ENCODE measurements at regions not wholly inside any gene's neighbourhood (a gene's known extent, or its start where the extent isn't known, plus 50 kb on each side); places are given as distances from the start of the nearest gene placed in this dataset.

- no peaks in the 10 kb centered on the region for H3K27me3 ChIP-seq (ENCODE audit: control insufficient read depth in 2 of 2, insufficient read depth in 2 of 2, low read length in 2 of 2)
- BruUV-seq (replicated peaks), result no TSS peak
- H3K4me2 ChIP-seq (ENCODE audit: insufficient read depth, low read length), result no peak overlapping the region
- no peak for TF ChIP-seq ZNF707 (CRISPR knock-in tag; conservative IDR thresholded peaks at IDR 0.05)
- TF ChIP-seq FOXJ2 (tag; IDR thresholded peaks at IDR 0.05), result no peak
- no peak for TF ChIP-seq USF2 (CRISPR knock-in tag; IDR thresholded peaks at IDR 0.05)
- TF ChIP-seq, protein P1, sequence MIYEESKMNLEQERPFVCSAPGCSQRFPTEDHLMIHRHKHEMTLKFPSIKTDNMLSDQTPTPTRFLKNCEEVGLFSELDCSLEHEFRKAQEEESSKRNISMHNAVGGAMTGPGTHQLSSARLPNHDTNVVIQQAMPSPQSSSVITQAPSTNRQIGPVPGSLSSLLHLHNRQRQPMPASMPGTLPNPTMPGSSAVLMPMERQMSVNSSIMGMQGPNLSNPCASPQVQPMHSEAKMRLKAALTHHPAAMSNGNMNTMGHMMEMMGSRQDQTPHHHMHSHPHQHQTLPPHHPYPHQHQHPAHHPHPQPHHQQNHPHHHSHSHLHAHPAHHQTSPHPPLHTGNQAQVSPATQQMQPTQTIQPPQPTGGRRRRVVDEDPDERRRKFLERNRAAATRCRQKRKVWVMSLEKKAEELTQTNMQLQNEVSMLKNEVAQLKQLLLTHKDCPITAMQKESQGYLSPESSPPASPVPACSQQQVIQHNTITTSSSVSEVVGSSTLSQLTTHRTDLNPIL (CRISPR knock-in tag; IDR thresholded peaks at IDR 0.05), result no peak
- no peak for TF ChIP-seq HCFC1 (IDR thresholded peaks at IDR 0.05; ENCODE audit: low read depth, low read length)
- no peak for TF ChIP-seq ESRRA (IDR thresholded peaks at IDR 0.05; ENCODE audit: borderline replicate concordance, low read depth)
- TF ChIP-seq HNRNPK (IDR thresholded peaks at IDR 0.05; ENCODE audit: low read depth, low read length, poor library complexity, severe bottlenecking), result no peak
- WGBS (ENCODE audit: insufficient coverage, low coverage, missing lambda C conversion rate), result 2% methylated on average over 3 of the region's 3 CpGs
- POLR2A ChIA-PET, result interaction anchor here (0.6 kb wide), 1 partner anchor 11 kb away, joined by 3 read pairs; no protein-coding TSS in a partner anchor
- H3K79me2 ChIP-seq (ENCODE audit: control insufficient read depth, insufficient read depth, low read length), result no peaks in the 10 kb centered on the region
- H2AFZ ChIP-seq (ENCODE audit: low read depth, low read length), result no peak overlapping the region
- in situ Hi-C loops (cut with MboI), result no loop called here
- H3K9ac ChIP-seq (ENCODE audit: insufficient read depth in 1 of 2, low read depth in 2 of 2, low read length in 2 of 2), result no peak overlapping the region
- no peak overlapping the region for H3K4me3 ChIP-seq
- H3K27ac ChIP-seq (ENCODE audit: extremely low read depth, low read depth, low read length), result no peak overlapping the region
- CTCF ChIA-PET (ENCODE audit: low intra/inter-chr PET ratio), result no interaction called here
- H3K9me3 ChIP-seq (replicated peaks; ENCODE audit: control insufficient read depth, insufficient read depth, low read depth, low read length), result no peaks in the 10 kb centered on the region
- H3K36me3 ChIP-seq (ENCODE audit: control insufficient read depth, insufficient read depth, low read length), result no peaks in the 10 kb centered on the region
- H4K20me1 ChIP-seq (replicated peaks; ENCODE audit: control insufficient read depth, insufficient read depth, low read length), result no peaks in the 10 kb centered on the region
- intact Hi-C loops (cut with micrococcal nuclease), result no loop called here
- no peaks in the 10 kb centered on the region for H3K9me1 ChIP-seq (ENCODE audit: control insufficient read depth, insufficient read depth, low read length)
- DNase-seq (ENCODE audit: extremely low read depth in 1 of 4, low spot score in 3 of 4), result no peak
- no peak for ATAC-seq
- no peaks in the 10 kb centered on the region for H3K4me1 ChIP-seq (replicated peaks in 1 of 2; ENCODE audit: control insufficient read depth in 2 of 2, insufficient read depth in 2 of 2, low read length in 2 of 2)
- no peak for FAIRE-seq
Measured at GRCh38 chr21:27257908-27258556, 291.1 kb upstream of the ADAMTS5 start.
